PC-3 (cell line): ENCODE measurements at regions not wholly inside any gene's neighbourhood (a gene's known extent, or its start where the extent isn't known, plus 50 kb on each side); places are given as distances from the start of the nearest gene placed in this dataset.

Experiments used
- EZH2 ChIP-seq: fragments of 300-600 bp; sonication (generic); IDR thresholded peaks from one replicate; pipeline ENCODE4 v1.6.1; 2017; ENCODE audit warnings: antibody characterized with exemption, mild to moderate bottlenecking, low read length; ENCODE audit not compliant: unreplicated experiment
- TF ChIP-seq, protein P1 (sequence below): fragments of 300-600 bp; sonication (generic); conservative IDR thresholded peaks from 2 replicates; pipeline ENCODE4 v1.5.1; 2017; ENCODE audit warnings: antibody characterized with exemption, low read depth, mild to moderate bottlenecking, low read length

- TF ChIP-seq, protein P1, sequence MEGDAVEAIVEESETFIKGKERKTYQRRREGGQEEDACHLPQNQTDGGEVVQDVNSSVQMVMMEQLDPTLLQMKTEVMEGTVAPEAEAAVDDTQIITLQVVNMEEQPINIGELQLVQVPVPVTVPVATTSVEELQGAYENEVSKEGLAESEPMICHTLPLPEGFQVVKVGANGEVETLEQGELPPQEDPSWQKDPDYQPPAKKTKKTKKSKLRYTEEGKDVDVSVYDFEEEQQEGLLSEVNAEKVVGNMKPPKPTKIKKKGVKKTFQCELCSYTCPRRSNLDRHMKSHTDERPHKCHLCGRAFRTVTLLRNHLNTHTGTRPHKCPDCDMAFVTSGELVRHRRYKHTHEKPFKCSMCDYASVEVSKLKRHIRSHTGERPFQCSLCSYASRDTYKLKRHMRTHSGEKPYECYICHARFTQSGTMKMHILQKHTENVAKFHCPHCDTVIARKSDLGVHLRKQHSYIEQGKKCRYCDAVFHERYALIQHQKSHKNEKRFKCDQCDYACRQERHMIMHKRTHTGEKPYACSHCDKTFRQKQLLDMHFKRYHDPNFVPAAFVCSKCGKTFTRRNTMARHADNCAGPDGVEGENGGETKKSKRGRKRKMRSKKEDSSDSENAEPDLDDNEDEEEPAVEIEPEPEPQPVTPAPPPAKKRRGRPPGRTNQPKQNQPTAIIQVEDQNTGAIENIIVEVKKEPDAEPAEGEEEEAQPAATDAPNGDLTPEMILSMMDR = no peak
- no peak for TF ChIP-seq EZH2
Measured at GRCh38 chr3:30259730-30260129, 346.7 kb upstream of the TGFBR2 start.
